K562 (cell line): ENCODE measurements at regions not wholly inside any gene's neighbourhood (a gene's known extent, or its start where the extent isn't known, plus 50 kb on each side); places are given as distances from the start of the nearest gene placed in this dataset.

Experiments
- ATAC-seq: fragments of 200-7000 bp; cut with Tn5 transposase; 3 replicates; pipeline ENCODE4 v1.9.1; 2020; ENCODE audit warnings: moderate library complexity
- BruUV-seq: library from RNA; stranded (reverse); fragments of 400-500 nt; replicated peaks from 2 replicates; lab custom pipeline; 2021; lab: Mats Ljungman, UMichigan
- CTCF ChIA-PET: fragments of 300-600 bp; formaldehyde crosslinking; extraction: SDS; loops from one replicate; lab custom pipeline; 2021; ENCODE audit warnings: low intra/inter-chr PET ratio; lab: Yijun Ruan, JAX
- POLR2A ChIA-PET: fragments of 300-600, 350-650 bp; sonication (Branson Sonifier 250); formaldehyde crosslinking; extraction: SDS; loops from one replicate; lab custom pipeline; 2021; ENCODE audit warnings: antibody characterized with exemption, inconsistent platforms; lab: Yijun Ruan, JAX
- DNase-seq, 4 experiments: peaks; one replicate each; pipeline versions ENCODE4 v3.0.0 to v3.0.0-alpha.2; 2011 to 2018; ENCODE audit warnings: low spot score in 3 of 4, mixed read lengths in 3 of 4; ENCODE audit errors: extremely low read depth in 1 of 4
- FAIRE-seq: peaks from 2 replicates; lab custom pipeline; 2011; peaks lifted over from hg19 to GRCh38; lab: Jason Lieb, UNC
- H2AFZ ChIP-seq: 2 replicates; pipeline ENCODE4 v1.6.0; 2011; ENCODE audit warnings: low read depth, low read length, control low read depth, inconsistent platforms
- H3K27ac ChIP-seq: fragments of 200-600 bp; 3 replicates; pipeline ENCODE4 v1.8.0; 2011; ENCODE audit warnings: low read depth, mild to moderate bottlenecking, control low read depth, inconsistent platforms, low read length, moderate library complexity, mixed read lengths; ENCODE audit errors: extremely low read depth
- H3K27me3 ChIP-seq, 2 experiments: fragments of 300-600 bp in 1 of 2; 2 replicates in 1 of 2; 3 replicates in 1 of 2; pipeline versions ENCODE4 v1.6.0 to v1.8.0; 2011; ENCODE audit warnings: inconsistent platforms in 2 of 2, low read length in 2 of 2, mild to moderate bottlenecking in 1 of 2, mixed read lengths in 1 of 2, moderate library complexity in 1 of 2; ENCODE audit not compliant: control insufficient read depth in 2 of 2, insufficient read depth in 2 of 2
- H3K36me3 ChIP-seq: fragments of 300-600 bp; 3 replicates; pipeline ENCODE4 v1.8.0; 2011; ENCODE audit warnings: mild to moderate bottlenecking, low read length, inconsistent platforms; ENCODE audit not compliant: control insufficient read depth, insufficient read depth
- H3K4me1 ChIP-seq, 2 experiments: fragments of 200-600 bp in 1 of 2; replicated peaks in 1 of 2; 2 replicates in 1 of 2; 3 replicates in 1 of 2; pipeline versions ENCODE4 v1.5.1 to v1.8.0; 2011; ENCODE audit warnings: inconsistent platforms in 2 of 2, low read length in 2 of 2, mild to moderate bottlenecking in 1 of 2, mixed read lengths in 1 of 2, moderate library complexity in 1 of 2; ENCODE audit not compliant: control insufficient read depth in 2 of 2, insufficient read depth in 2 of 2
- H3K4me2 ChIP-seq: 2 replicates; pipeline ENCODE4 v1.6.1; 2011; ENCODE audit warnings: low read length, control low read depth, inconsistent platforms, mixed read lengths; ENCODE audit not compliant: insufficient read depth
- H3K4me3 ChIP-seq: fragments of 200-600 bp; sonication (generic), shearing (Covaris generic); 2 replicates; pipeline ENCODE4 v1.5.1; 2016; ENCODE audit warnings: control low read depth, inconsistent platforms
- H3K79me2 ChIP-seq: fragments of 200-600 bp; 3 replicates; pipeline ENCODE4 v1.8.0; 2011; ENCODE audit warnings: low read length, inconsistent platforms; ENCODE audit not compliant: control insufficient read depth, insufficient read depth
- H3K9ac ChIP-seq, 2 experiments: 2 replicates each; pipeline versions ENCODE4 v1.6.0 to v1.6.1; 2011; ENCODE audit warnings: low read depth in 2 of 2, low read length in 2 of 2, control low read depth in 1 of 2, inconsistent platforms in 1 of 2, mild to moderate bottlenecking in 1 of 2, mixed read lengths in 1 of 2; ENCODE audit not compliant: insufficient read depth in 1 of 2
- H3K9me1 ChIP-seq: one replicate; pipeline ENCODE4 v1.6.0; 2011; ENCODE audit warnings: inconsistent platforms, mild to moderate bottlenecking, low read length, moderate library complexity; ENCODE audit not compliant: control insufficient read depth, insufficient read depth
- H3K9me3 ChIP-seq: replicated peaks from 2 replicates; pipeline ENCODE4 v1.5.1; 2011; ENCODE audit warnings: low read depth, low read length, inconsistent platforms; ENCODE audit not compliant: control insufficient read depth, insufficient read depth
- H4K20me1 ChIP-seq: replicated peaks from 2 replicates; pipeline ENCODE4 v1.6.1; 2011; ENCODE audit warnings: low read length, inconsistent platforms, mixed read lengths; ENCODE audit not compliant: control insufficient read depth, insufficient read depth
- CBFA2T3 ChIP-seq: fragments of 450-650 bp; IDR thresholded peaks from 2 replicates; pipeline ENCODE4 v1.6.1; 2017
- CREBBP ChIP-seq: IDR thresholded peaks from one replicate; pipeline ENCODE4 v1.6.1; 2012; ENCODE audit warnings: low read depth, mild to moderate bottlenecking, control low read depth, inconsistent platforms, low read length
- ETV1 ChIP-seq: fragments of 450-650 bp; conservative IDR thresholded peaks from 2 replicates; pipeline ENCODE4 v1.6.1; 2016; ENCODE audit warnings: missing genetic modification characterization, control low read depth, low read depth, missing compliant biosample characterization
- KAT8 ChIP-seq: fragments of 450-650 bp; IDR thresholded peaks from 2 replicates; pipeline ENCODE4 v1.6.1; 2016; ENCODE audit warnings: low read depth, mild to moderate bottlenecking
- NUFIP1 ChIP-seq: fragments of 450-650 bp; IDR thresholded peaks from 2 replicates; pipeline ENCODE4 v1.6.1; 2018; ENCODE audit not compliant: partially characterized antibody
- TCF3 ChIP-seq: sonication (generic); formaldehyde crosslinking; IDR thresholded peaks from 2 replicates; pipeline ENCODE4 v1.4.0; 2020; ENCODE audit warnings: mild to moderate bottlenecking, missing genetic modification reagents
- ZFX ChIP-seq: sonication (generic); formaldehyde crosslinking; IDR thresholded peaks from 2 replicates; pipeline ENCODE4 v1.8.0; 2022; ENCODE audit warnings: mild to moderate bottlenecking, missing genetic modification reagents, moderate library complexity
- WGBS: fragments of 100-300 bp; shearing (Covaris generic); methylation state at CpG from one replicate; pipeline ENCODE4 v1.1.6; 2016; ENCODE audit warnings: low coverage, mixed read lengths; ENCODE audit not compliant: insufficient coverage; ENCODE audit errors: missing lambda C conversion rate; 5-methylcytosine and 5-hydroxymethylcytosine counted together
- in situ Hi-C: fragments of 300-500 bp; cut with MboI; formaldehyde crosslinking; loops from 4 replicates; pipeline ENCODE4 v1.15.0; 2018; ENCODE audit warnings: inconsistent platforms, mixed read lengths
- intact Hi-C: fragments of 100-400 bp; cut with micrococcal nuclease; formaldehyde crosslinking; loops from 2 replicates; pipeline ENCODE4 v1.14.2; 2022
- TF ChIP-seq, protein P1 (sequence below), 2 experiments: IDR thresholded peaks; 2 replicates each; pipeline ENCODE4 v1.6.1; 2012; ENCODE audit warnings: improper control_type of control experiment in 2 of 2, low read depth in 2 of 2, low read length in 2 of 2, borderline replicate concordance in 1 of 2
- TF ChIP-seq, protein P2 (sequence below): fragments of 150-350 bp; IDR thresholded peaks from 2 replicates; pipeline ENCODE4 v1.6.1; 2014; ENCODE audit warnings: low read depth, mild to moderate bottlenecking, low read length, borderline replicate concordance
- TF ChIP-seq, protein P3 (sequence below): sonication (generic); formaldehyde crosslinking; IDR thresholded peaks from 2 replicates; pipeline ENCODE4 v1.8.0; 2022; ENCODE audit warnings: mild to moderate bottlenecking, missing genetic modification reagents

DNA sequence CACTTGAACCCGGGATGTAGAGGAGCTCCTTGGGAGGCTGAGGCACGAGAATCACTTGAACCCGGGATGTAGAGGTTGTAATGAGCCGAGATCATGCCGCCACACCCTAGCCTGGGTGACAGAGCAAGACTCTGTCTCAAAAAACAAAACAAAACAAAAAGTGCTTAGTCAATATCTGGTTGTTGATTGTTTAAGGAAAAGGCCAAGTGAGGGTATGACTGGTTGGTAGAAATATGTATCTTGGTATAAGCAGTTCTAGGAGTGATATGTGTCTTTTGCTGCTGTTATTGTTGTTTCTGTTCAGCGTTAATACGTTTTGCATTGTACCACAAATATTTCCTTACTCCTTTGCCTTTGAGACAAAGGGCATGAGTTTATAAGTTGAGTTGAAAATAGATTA lies 210.7 kb upstream of the DMRT1 start:
- Histone ChIP-seq H3K4me1 (no peaks in the 10 kb centered on the region), H3K9me3 (no peaks in the 10 kb centered on the region), H2AFZ (no peak overlapping the region), H3K9me1 (no peaks in the 10 kb centered on the region), H3K4me2 (no peak overlapping the region), H3K27ac (no peak overlapping the region), H3K36me3 (no peaks in the 10 kb centered on the region), H3K9ac (no peak overlapping the region), H3K4me3 (no peak overlapping the region), H4K20me1 (no peaks in the 10 kb centered on the region), H3K27me3 (no peaks in the 10 kb centered on the region; a peak in 1 of 5 replicates), H3K79me2 (no peaks in the 10 kb centered on the region)
- no peak for DNase-seq
- 0% methylated on average over 7 of the region's 7 CpGs for WGBS
- in situ Hi-C loops, result no loop called here
- ChIA-PET CTCF (no interaction called here), POLR2A (no interaction called here)
- ATAC-seq, result no peak
- FAIRE-seq, result no peak
- BruUV-seq, result no TSS peak
- no peak for TF ChIP-seq CREBBP
- TF ChIP-seq NUFIP1, result no peak
- intact Hi-C loops, result no loop called here

DNA sequence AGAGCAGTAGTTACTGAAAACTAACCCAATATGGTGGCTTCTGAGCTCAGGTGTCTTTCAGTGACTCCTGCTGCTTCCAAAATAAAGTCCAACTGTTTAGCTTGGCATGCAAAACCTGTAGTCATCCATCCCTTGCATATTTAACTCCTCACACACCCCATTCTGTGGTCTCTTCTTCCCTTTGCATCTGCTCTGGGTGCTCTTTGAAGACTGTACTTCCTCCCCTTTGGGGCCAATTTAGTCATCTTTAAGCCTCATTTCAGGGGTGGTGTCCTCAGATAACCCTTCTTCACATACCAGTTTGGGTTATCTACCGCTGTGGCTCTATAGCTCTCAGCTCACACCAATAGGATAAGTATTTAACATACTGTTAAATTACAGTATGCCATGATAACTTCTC lies 209.9 kb upstream of the DMRT1 start:
- H3K27me3 ChIP-seq, result no peaks in the 10 kb centered on the region; a peak in 1 of 5 replicates
- peak in 1 of 4 experiments; percentile 4 for DNase-seq
- no peaks in the 10 kb centered on the region for H3K9me3 ChIP-seq
- H3K27ac ChIP-seq, result no peak overlapping the region
- no peak overlapping the region for H3K4me2 ChIP-seq
- FAIRE-seq, result no peak
- H3K9ac ChIP-seq, result no peak overlapping the region
- H3K36me3 ChIP-seq, result no peaks in the 10 kb centered on the region
- ChIA-PET CTCF (no interaction called here), POLR2A (no interaction called here)
- H4K20me1 ChIP-seq, result no peaks in the 10 kb centered on the region
- BruUV-seq, result no TSS peak
- H3K79me2 ChIP-seq, result no peaks in the 10 kb centered on the region
- intact Hi-C loops, result no loop called here
- H3K4me1 ChIP-seq, result no peaks in the 10 kb centered on the region
- WGBS, result 0% methylated on average over 1 of the region's 1 CpG
- no peak overlapping the region for H3K4me3 ChIP-seq
- no peaks in the 10 kb centered on the region for H3K9me1 ChIP-seq
- ATAC-seq, result no peak
- no peak overlapping the region for H2AFZ ChIP-seq
- in situ Hi-C loops, result no loop called here
- TF ChIP-seq, protein P1, sequence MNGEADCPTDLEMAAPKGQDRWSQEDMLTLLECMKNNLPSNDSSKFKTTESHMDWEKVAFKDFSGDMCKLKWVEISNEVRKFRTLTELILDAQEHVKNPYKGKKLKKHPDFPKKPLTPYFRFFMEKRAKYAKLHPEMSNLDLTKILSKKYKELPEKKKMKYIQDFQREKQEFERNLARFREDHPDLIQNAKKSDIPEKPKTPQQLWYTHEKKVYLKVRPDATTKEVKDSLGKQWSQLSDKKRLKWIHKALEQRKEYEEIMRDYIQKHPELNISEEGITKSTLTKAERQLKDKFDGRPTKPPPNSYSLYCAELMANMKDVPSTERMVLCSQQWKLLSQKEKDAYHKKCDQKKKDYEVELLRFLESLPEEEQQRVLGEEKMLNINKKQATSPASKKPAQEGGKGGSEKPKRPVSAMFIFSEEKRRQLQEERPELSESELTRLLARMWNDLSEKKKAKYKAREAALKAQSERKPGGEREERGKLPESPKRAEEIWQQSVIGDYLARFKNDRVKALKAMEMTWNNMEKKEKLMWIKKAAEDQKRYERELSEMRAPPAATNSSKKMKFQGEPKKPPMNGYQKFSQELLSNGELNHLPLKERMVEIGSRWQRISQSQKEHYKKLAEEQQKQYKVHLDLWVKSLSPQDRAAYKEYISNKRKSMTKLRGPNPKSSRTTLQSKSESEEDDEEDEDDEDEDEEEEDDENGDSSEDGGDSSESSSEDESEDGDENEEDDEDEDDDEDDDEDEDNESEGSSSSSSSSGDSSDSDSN (IDR thresholded peaks at IDR 0.05; ENCODE audit: borderline replicate concordance in 1 of 2, low read depth in 2 of 2, low read length in 2 of 2), result no peak
- TF ChIP-seq CBFA2T3, result peak; percentile 18; the same call in 1 of the 2 replicates
- TF ChIP-seq ETV1, result no peak
- TF ChIP-seq TCF3 (CRISPR knock-in tag), result peak; percentile 21; the same call in 1 of the 2 replicates
- no peak for TF ChIP-seq KAT8
- no peak for TF ChIP-seq ZFX (CRISPR knock-in tag)
- TF ChIP-seq, protein P2, sequence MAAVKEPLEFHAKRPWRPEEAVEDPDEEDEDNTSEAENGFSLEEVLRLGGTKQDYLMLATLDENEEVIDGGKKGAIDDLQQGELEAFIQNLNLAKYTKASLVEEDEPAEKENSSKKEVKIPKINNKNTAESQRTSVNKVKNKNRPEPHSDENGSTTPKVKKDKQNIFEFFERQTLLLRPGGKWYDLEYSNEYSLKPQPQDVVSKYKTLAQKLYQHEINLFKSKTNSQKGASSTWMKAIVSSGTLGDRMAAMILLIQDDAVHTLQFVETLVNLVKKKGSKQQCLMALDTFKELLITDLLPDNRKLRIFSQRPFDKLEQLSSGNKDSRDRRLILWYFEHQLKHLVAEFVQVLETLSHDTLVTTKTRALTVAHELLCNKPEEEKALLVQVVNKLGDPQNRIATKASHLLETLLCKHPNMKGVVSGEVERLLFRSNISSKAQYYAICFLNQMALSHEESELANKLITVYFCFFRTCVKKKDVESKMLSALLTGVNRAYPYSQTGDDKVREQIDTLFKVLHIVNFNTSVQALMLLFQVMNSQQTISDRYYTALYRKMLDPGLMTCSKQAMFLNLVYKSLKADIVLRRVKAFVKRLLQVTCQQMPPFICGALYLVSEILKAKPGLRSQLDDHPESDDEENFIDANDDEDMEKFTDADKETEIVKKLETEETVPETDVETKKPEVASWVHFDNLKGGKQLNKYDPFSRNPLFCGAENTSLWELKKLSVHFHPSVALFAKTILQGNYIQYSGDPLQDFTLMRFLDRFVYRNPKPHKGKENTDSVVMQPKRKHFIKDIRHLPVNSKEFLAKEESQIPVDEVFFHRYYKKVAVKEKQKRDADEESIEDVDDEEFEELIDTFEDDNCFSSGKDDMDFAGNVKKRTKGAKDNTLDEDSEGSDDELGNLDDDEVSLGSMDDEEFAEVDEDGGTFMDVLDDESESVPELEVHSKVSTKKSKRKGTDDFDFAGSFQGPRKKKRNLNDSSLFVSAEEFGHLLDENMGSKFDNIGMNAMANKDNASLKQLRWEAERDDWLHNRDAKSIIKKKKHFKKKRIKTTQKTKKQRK, result no peak
- TF ChIP-seq, protein P3, sequence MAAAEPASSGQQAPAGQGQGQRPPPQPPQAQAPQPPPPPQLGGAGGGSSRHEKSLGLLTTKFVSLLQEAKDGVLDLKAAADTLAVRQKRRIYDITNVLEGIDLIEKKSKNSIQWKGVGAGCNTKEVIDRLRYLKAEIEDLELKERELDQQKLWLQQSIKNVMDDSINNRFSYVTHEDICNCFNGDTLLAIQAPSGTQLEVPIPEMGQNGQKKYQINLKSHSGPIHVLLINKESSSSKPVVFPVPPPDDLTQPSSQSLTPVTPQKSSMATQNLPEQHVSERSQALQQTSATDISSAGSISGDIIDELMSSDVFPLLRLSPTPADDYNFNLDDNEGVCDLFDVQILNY (CRISPR knock-in tag), result no peak
